Keratinocyte (primary cell): ENCODE measurements at regions not wholly inside any gene's neighbourhood (a gene's known extent, or its start where the extent isn't known, plus 50 kb on each side); places are given as distances from the start of the nearest gene placed in this dataset.

Experiments used
- CTCF ChIP-seq, 3 experiments: IDR thresholded peaks in 1 of 3; conservative IDR thresholded peaks in 1 of 3; optimal IDR thresholded peaks in 1 of 3; 2 replicates in 2 of 3; 3 replicates in 1 of 3; pipeline versions ENCODE3 to v1.5.1; 2011; ENCODE audit warnings: low read length in 3 of 3, mild to moderate bottlenecking in 3 of 3, moderate library complexity in 2 of 3, control low read depth in 1 of 3, inconsistent platforms in 1 of 3; ENCODE audit not compliant: insufficient read depth in 2 of 3; ENCODE audit errors: extremely low read depth in 1 of 3
- EZH2 ChIP-seq: IDR thresholded peaks from one replicate; pipeline ENCODE4 v1.6.1; 2012; ENCODE audit warnings: inconsistent platforms, mild to moderate bottlenecking, low read length, moderate library complexity

GRCh38 chr5:173764332-173765028 lies 123.7 kb upstream of the CPEB4 start:
- TF ChIP-seq CTCF (optimal IDR thresholded peaks at IDR 0.05 in 1 of 3, IDR thresholded peaks at IDR 0.05 in 1 of 3, conservative IDR thresholded peaks at IDR 0.05 in 1 of 3; ENCODE audit: extremely low read depth in 1 of 3, insufficient read depth in 2 of 3, low read length in 3 of 3) (no peak), EZH2 (no peak)
